Psoas muscle (tissue), 7 donors: ENCODE measurements at regions not wholly inside any gene's neighbourhood (a gene's known extent, or its start where the extent isn't known, plus 50 kb on each side); places are given as distances from the start of the nearest gene placed in this dataset.
"Not testable (repeated sequence)": the region's sequence is repeated elsewhere in the genome, so short reads cannot be mapped to it uniquely, and the experiment has no call there.

Source experiments
- ATAC-seq, 4 donors: fragments of 200-7000 bp; cut with Tn5 transposase; one replicate each; pipeline ENCODE4 v1.9.1; 2020; ENCODE audit warnings: moderate library complexity in 3 of 4, mild to moderate bottlenecking in 2 of 4
- DNase-seq, 2 donors: peaks; one replicate each; pipeline ENCODE4 v3.0.0-alpha.2; 2020
- H3K27ac ChIP-seq: fragments of 200-600 bp; one replicate; pipeline ENCODE4 v1.8.0; 2022
- H3K27me3 ChIP-seq, 3 donors: fragments of 200-600 bp in 1 of 3; one replicate each; pipeline versions ENCODE4 v1.6.1 to v1.8.0; 2013 to 2022; ENCODE audit warnings: low read length in 2 of 3, mild to moderate bottlenecking in 2 of 3, moderate library complexity in 1 of 3; ENCODE audit not compliant: insufficient read depth in 3 of 3
- H3K36me3 ChIP-seq, 2 donors: fragments of 200-600 bp in 1 of 2; one replicate each; pipeline versions ENCODE4 v1.6.1 to v1.8.0; 2013 to 2022; ENCODE audit warnings: low read depth in 1 of 2, mild to moderate bottlenecking in 1 of 2, moderate library complexity in 1 of 2; ENCODE audit not compliant: insufficient read depth in 1 of 2
- H3K4me1 ChIP-seq: fragments of 200-600 bp; one replicate; pipeline ENCODE4 v1.8.0; 2022
- H3K4me3 ChIP-seq: fragments of 200-600 bp; one replicate; pipeline ENCODE4 v1.8.0; 2022; ENCODE audit warnings: mild to moderate bottlenecking
- H3K9me3 ChIP-seq: fragments of 200-600 bp; one replicate; pipeline ENCODE4 v1.8.0; 2022
- WGBS, 3 donors: extraction: QIAGEN DNeasy Blood & Tissue Kit; methylation state at CpG; one replicate each; pipeline versions ENCODE4 v1.1.6 to v1.1.7; 2013; 5-methylcytosine and 5-hydroxymethylcytosine counted together
- intact Hi-C, 2 donors: fragments of 100-400 bp; cut with DNase I; formaldehyde crosslinking; loops; one replicate each; pipeline versions ENCODE4 v1.11.0 to v1.14.2; 2022
- TF ChIP-seq, protein P1 (sequence below): fragments of 200-600 bp; IDR thresholded peaks from one replicate; pipeline ENCODE4 v1.8.0; 2022; ENCODE audit warnings: antibody characterized with exemption
- donor health status: healthy with polysubstance abuse.
- donor health status: DM: no; HTN: no; CAD: no; lungs with moderate emphysema.
- donor health status: Bipolar disorder and iron deficiency.
- donor health status: healthy.
- donor health status: DM: yes; HTN: yes; CAD: no.
- donor health status: DM: no; HTN: no; CAD: no.
- donor health status: DM: yes; HTN: yes; CAD: no.

DNA sequence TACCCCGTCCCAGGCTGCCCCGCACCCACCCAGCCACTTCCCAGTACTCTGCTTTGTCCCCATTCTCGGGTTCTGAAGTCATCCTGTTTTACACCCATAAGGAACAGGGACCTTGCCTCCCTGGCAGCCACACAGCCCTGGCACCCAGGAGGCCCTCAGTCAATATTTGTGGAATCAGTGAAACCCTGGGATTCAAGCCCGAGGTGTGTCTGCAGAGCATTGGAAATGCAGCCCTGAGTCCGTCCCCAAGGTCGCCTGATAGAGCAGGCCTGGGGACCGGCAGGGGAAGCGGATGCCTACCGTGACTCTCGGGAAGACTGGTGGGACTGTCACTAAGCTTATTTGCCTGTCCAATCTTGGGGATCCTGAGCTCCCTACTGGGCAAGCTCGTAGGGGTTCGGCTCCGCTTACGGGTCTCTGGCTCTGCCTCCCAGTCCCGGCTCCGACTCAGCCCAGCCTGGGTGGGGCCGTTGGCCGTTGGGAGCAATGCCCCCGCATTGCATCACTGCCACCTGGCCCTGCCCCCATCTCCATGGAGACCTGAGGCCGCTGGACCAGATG is 64.4 kb upstream of the TAMM41 start:
- Histone ChIP-seq H3K9me3 (no peaks in the 10 kb centered on the region), H3K27ac (no peak overlapping the region), H3K36me3 (no peaks in the 10 kb centered on the region), H3K4me1 (no peaks in the 10 kb centered on the region), H3K27me3 (peaks cover 0 to 2% (median 0%) of the 10 kb centered on the region in 3 donors), H3K4me3 (no peak overlapping the region)
- WGBS, 3 donors = 79 to 84% (median 82%) methylated on average over 18 to 20 of the region's 20 CpGs
- DNase-seq (no peak), ATAC-seq (no peak)
- TF ChIP-seq, protein P1, sequence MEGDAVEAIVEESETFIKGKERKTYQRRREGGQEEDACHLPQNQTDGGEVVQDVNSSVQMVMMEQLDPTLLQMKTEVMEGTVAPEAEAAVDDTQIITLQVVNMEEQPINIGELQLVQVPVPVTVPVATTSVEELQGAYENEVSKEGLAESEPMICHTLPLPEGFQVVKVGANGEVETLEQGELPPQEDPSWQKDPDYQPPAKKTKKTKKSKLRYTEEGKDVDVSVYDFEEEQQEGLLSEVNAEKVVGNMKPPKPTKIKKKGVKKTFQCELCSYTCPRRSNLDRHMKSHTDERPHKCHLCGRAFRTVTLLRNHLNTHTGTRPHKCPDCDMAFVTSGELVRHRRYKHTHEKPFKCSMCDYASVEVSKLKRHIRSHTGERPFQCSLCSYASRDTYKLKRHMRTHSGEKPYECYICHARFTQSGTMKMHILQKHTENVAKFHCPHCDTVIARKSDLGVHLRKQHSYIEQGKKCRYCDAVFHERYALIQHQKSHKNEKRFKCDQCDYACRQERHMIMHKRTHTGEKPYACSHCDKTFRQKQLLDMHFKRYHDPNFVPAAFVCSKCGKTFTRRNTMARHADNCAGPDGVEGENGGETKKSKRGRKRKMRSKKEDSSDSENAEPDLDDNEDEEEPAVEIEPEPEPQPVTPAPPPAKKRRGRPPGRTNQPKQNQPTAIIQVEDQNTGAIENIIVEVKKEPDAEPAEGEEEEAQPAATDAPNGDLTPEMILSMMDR = no peak
- intact Hi-C loops = no loop called here

DNA sequence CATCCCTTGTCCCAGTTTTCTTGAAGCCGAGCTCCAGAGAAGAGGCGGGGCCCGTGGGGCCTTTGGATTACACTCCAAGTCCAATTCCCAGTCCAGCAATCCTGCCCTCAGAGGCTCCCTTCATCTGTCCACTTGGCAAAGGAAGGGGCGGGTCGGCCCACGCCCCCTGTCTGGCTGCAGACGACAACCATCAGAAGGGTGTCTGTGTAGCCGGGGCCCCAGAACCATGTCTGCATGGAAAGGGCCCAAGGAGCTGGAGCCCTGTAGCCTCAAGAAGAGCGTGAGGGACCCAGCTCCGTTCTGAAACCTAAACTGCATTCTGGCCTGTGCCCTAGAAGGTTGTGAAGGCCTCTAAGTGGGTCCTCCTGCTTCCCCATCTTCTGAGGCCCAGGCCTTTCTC is 65.2 kb upstream of the TAMM41 start:
- ATAC-seq, H3K27me3 ChIP-seq, H3K4me1 ChIP-seq, H3K9me3 ChIP-seq, intact Hi-C loops, H3K36me3 ChIP-seq, H3K4me3 ChIP-seq, H3K27ac ChIP-seq, DNase-seq: not testable (repeated sequence)
- WGBS, 3 donors = 80 to 83% (median 82%) methylated on average over 8 to 10 of the region's 10 CpGs

DNA sequence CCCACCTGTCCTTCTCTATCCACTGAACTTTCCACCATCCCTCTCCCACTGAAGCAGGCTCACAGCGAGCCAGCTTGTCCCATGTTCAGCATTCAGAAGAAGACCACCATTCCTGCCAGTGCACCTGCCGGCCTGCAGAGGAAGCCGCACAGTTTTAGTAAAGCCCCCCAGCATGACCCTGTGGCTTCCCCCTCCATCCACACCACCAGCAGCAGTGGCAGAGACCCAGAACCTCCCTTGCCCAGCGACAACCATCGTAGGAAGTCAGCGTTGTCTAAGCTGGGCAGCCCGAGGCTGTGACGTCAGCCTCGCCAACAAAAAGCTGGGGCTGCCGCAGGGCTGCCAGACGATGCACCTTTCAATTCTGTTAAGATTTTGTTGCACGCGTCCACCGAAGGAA is 66.6 kb upstream of the TAMM41 start:
- intact Hi-C loops = no loop called here
- peaks cover 0 to 2% (median 0%) of the 10 kb centered on the region in 3 donors for H3K27me3 ChIP-seq
- ATAC-seq (no peak), DNase-seq (no peak)
- H3K27ac ChIP-seq = no peak overlapping the region
- no peaks in the 10 kb centered on the region for H3K4me1 ChIP-seq
- H3K36me3 ChIP-seq = no peaks in the 10 kb centered on the region
- WGBS, 3 donors = 86 to 89% (median 87%) methylated on average over 14 of the region's 14 CpGs
- no peaks in the 10 kb centered on the region for H3K9me3 ChIP-seq
- no peak overlapping the region for H3K4me3 ChIP-seq
- TF ChIP-seq, protein P1 = no peak

DNA sequence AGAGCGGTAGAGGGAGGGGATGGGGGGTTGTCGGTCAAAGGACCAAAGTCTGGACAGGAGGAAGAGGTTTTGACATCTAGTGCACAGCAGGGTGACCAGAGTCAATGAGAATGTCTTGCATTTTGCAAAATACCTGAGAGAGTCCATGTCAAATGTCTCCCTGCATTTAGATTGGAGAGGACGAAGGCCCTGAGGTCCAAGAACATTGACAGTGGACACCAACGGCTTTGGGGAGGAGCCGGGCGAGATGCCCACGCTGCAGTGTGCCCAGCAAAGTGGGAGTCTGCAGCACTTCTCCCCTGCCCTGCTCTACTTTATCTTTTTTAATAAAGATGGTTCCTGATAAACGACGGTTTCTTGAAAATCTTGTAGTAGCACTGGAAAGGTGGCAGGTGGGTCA is 67.4 kb upstream of the TAMM41 start:
- Histone ChIP-seq H3K27me3 (peaks cover 0 to 2% (median 0%) of the 10 kb centered on the region in 3 donors), H3K4me3 (no peak overlapping the region), H3K4me1 (no peaks in the 10 kb centered on the region), H3K27ac (no peak overlapping the region), H3K9me3 (no peaks in the 10 kb centered on the region), H3K36me3 (no peaks in the 10 kb centered on the region)
- intact Hi-C loops = no loop called here
- WGBS, 3 donors = 68 to 81% (median 79%) methylated on average over 9 of the region's 9 CpGs
- DNase-seq = no peak
- TF ChIP-seq, protein P1 = no peak
- no peak for ATAC-seq

DNA sequence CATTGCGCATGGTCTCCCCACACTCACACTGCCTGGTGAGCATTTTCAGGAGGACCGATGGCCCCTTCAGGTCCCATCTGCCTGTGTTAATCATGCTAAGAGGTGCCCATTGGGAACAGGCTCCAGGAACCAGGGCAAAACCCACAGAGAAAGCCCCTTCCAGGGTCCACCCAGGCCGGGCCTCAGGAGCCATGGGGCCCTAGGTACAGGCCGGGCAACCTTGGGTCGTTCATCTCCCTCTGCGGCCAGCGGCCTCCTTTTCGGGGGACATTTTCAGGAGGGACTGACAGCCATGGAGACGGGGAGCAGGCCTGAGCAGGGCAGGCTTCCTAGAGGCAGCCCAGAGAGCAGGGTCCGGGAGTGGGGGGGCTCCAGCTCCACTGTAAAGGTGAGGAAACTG is 68.0 kb upstream of the TAMM41 start:
- DNase-seq (no peak), ATAC-seq (no peak)
- Histone ChIP-seq H3K9me3 (no peaks in the 10 kb centered on the region), H3K4me1 (no peaks in the 10 kb centered on the region), H3K4me3 (no peak overlapping the region), H3K36me3 (no peaks in the 10 kb centered on the region), H3K27ac (no peak overlapping the region), H3K27me3 (peaks cover 0 to 2% (median 0%) of the 10 kb centered on the region in 3 donors)
- TF ChIP-seq, protein P1 = no peak
- intact Hi-C loops = no loop called here
- 79 to 86% (median 84%) methylated on average over 9 to 10 of the region's 10 CpGs for WGBS, 3 donors
